H1 (cell line): ENCODE measurements at regions not wholly inside any gene's neighbourhood (a gene's known extent, or its start where the extent isn't known, plus 50 kb on each side); places are given as distances from the start of the nearest gene placed in this dataset.

Experiments
- CTCF ChIA-PET: fragments of 300-600 bp; sonication (Branson Sonifier 250); formaldehyde crosslinking; loops from one replicate; lab custom pipeline; 2021; ENCODE audit not compliant: partially characterized antibody; lab: Charles Lee
- POLR2A ChIA-PET: fragments of 300-600 bp; sonication (Branson Sonifier 250); formaldehyde crosslinking; loops from one replicate; lab custom pipeline; 2021; ENCODE audit warnings: inconsistent platforms; ENCODE audit not compliant: partially characterized antibody; lab: Charles Lee
- DNase-seq, 2 experiments: peaks; one replicate each; pipeline versions ENCODE4 v3.0.0 to v3.0.0-alpha.2; 2010 to 2022; ENCODE audit warnings: low spot score in 2 of 2, low read depth in 1 of 2, mixed read lengths in 1 of 2
- FAIRE-seq: peaks from 2 replicates; lab custom pipeline; 2011; peaks lifted over from hg19 to GRCh38; lab: Jason Lieb, UNC
- H2AFZ ChIP-seq: 2 replicates; pipeline ENCODE4 v1.8.1; 2012; ENCODE audit warnings: low read length, inconsistent platforms
- H2AK5ac ChIP-seq: 2 replicates; pipeline ENCODE4 v1.6.1; 2013; ENCODE audit warnings: low read depth, low read length
- H2BK120ac ChIP-seq: replicated peaks from 2 replicates; pipeline ENCODE3; 2013; ENCODE audit warnings: low read depth, low read length, inconsistent platforms
- H2BK12ac ChIP-seq: 2 replicates; pipeline ENCODE4 v1.6.1; 2013; ENCODE audit warnings: low read depth, low read length
- H2BK15ac ChIP-seq: 2 replicates; pipeline ENCODE4 v1.6.1; 2013; ENCODE audit warnings: low read length
- H2BK20ac ChIP-seq: 2 replicates; pipeline ENCODE4 v1.6.1; 2013; ENCODE audit warnings: low read length
- H2BK5ac ChIP-seq: 2 replicates; pipeline ENCODE4 v1.6.1; 2013; ENCODE audit warnings: low read depth, low read length
- H3K14ac ChIP-seq: 2 replicates; pipeline ENCODE4 v1.6.1; 2013; ENCODE audit warnings: inconsistent platforms; ENCODE audit not compliant: insufficient read length
- H3K18ac ChIP-seq: 2 replicates; pipeline ENCODE4 v1.6.1; 2013; ENCODE audit warnings: low read length; ENCODE audit errors: extremely low read depth
- H3K23ac ChIP-seq: 2 replicates; pipeline ENCODE4 v1.6.1; 2013; ENCODE audit warnings: inconsistent platforms; ENCODE audit not compliant: insufficient read length
- H3K23me2 ChIP-seq: 2 replicates; pipeline ENCODE4 v1.6.1; 2013; ENCODE audit warnings: low read depth, low read length
- H3K27ac ChIP-seq: 2 replicates; pipeline ENCODE4 v1.6.1; 2011; ENCODE audit warnings: low read depth, low read length, inconsistent platforms
- H3K27me3 ChIP-seq, 4 experiments: replicated peaks in 1 of 4; 1 replicate in 1 of 4; 2 replicates in 3 of 4; pipeline versions ENCODE4 v1.6.1 to v1.8.1; 2011 to 2013; ENCODE audit warnings: low read length in 3 of 4, mild to moderate bottlenecking in 3 of 4, inconsistent platforms in 2 of 4, mixed read lengths in 2 of 4, moderate library complexity in 1 of 4; ENCODE audit not compliant: control insufficient read depth in 3 of 4, insufficient read depth in 3 of 4; ENCODE audit errors: extremely low read depth in 1 of 4
- H3K36me3 ChIP-seq, 4 experiments: 2 replicates each; pipeline versions ENCODE4 v1.6.1 to v1.8.1; 2011 to 2013; ENCODE audit warnings: mild to moderate bottlenecking in 4 of 4, low read length in 3 of 4, moderate library complexity in 2 of 4, control low read depth in 1 of 4, inconsistent platforms in 1 of 4; ENCODE audit not compliant: insufficient read depth in 4 of 4, control insufficient read depth in 2 of 4
- H3K4ac ChIP-seq: replicated peaks from 2 replicates; pipeline ENCODE3; 2013; ENCODE audit warnings: low read length, low read depth, mixed read lengths, inconsistent platforms; ENCODE audit not compliant: insufficient read length
- H3K4me1 ChIP-seq, 4 experiments: replicated peaks in 1 of 4; 1 replicate in 1 of 4; 2 replicates in 3 of 4; pipeline versions ENCODE4 v1.6.1 to v1.8.1; 2011 to 2013; ENCODE audit warnings: low read length in 3 of 4, inconsistent platforms in 2 of 4, mixed read lengths in 1 of 4; ENCODE audit not compliant: insufficient read depth in 4 of 4, control insufficient read depth in 3 of 4
- H3K4me2 ChIP-seq, 2 experiments: 2 replicates each; pipeline versions ENCODE4 v1.6.1 to v1.8.1; 2011 to 2013; ENCODE audit warnings: low read depth in 2 of 2, low read length in 2 of 2, control low read depth in 1 of 2, inconsistent platforms in 1 of 2, mild to moderate bottlenecking in 1 of 2; ENCODE audit not compliant: insufficient read depth in 1 of 2
- H3K4me3 ChIP-seq, 4 experiments: fragments of 200-600, 300-600 bp in 1 of 4; sonication (generic), shearing (Covaris generic), sonication (Bioruptor Twin) in 1 of 4; 2 replicates each; pipeline versions ENCODE4 v1.5.1 to v1.8.1; 2011 to 2016; ENCODE audit warnings: low read length in 4 of 4, low read depth in 3 of 4, control low read depth in 2 of 4, inconsistent platforms in 2 of 4, mild to moderate bottlenecking in 2 of 4, mixed read lengths in 1 of 4, moderate library complexity in 1 of 4; ENCODE audit not compliant: insufficient read depth in 2 of 4; ENCODE audit errors: extremely low read depth in 1 of 4
- H3K56ac ChIP-seq: replicated peaks from 2 replicates; pipeline ENCODE3; 2013; ENCODE audit warnings: low read depth, mild to moderate bottlenecking, mixed read lengths, low read length, inconsistent platforms; ENCODE audit not compliant: insufficient read length
- H3K79me1 ChIP-seq: 2 replicates; pipeline ENCODE4 v1.6.1; 2013; ENCODE audit warnings: low read depth, low read length, control low read depth
- H3K79me2 ChIP-seq, 2 experiments: 2 replicates each; pipeline versions ENCODE4 v1.6.1 to v1.8.1; 2012 to 2013; ENCODE audit warnings: low read length in 2 of 2, mild to moderate bottlenecking in 2 of 2, inconsistent platforms in 1 of 2; ENCODE audit not compliant: insufficient read depth in 2 of 2, control insufficient read depth in 1 of 2
- H3K9ac ChIP-seq, 4 experiments: replicated peaks in 1 of 4; 1 replicate in 1 of 4; 2 replicates in 3 of 4; pipeline versions ENCODE4 v1.6.1 to v1.8.1; 2011 to 2013; ENCODE audit warnings: low read depth in 3 of 4, low read length in 3 of 4, control low read depth in 2 of 4, mild to moderate bottlenecking in 2 of 4, moderate library complexity in 2 of 4, inconsistent platforms in 1 of 4; ENCODE audit errors: extremely low read depth in 1 of 4
- H3K9me3 ChIP-seq, 2 experiments: 2 replicates each; pipeline versions ENCODE4 v1.6.1 to v1.8.1; 2012 to 2013; ENCODE audit warnings: mild to moderate bottlenecking in 2 of 2, moderate library complexity in 2 of 2, control low read depth in 1 of 2, inconsistent platforms in 1 of 2, low read depth in 1 of 2, low read length in 1 of 2, mixed read lengths in 1 of 2; ENCODE audit not compliant: insufficient read depth in 2 of 2
- H4K20me1 ChIP-seq, 2 experiments: replicated peaks in 1 of 2; 2 replicates each; pipeline versions ENCODE3 to v1.8.1; 2011 to 2013; ENCODE audit warnings: inconsistent platforms in 2 of 2, low read length in 2 of 2, mild to moderate bottlenecking in 1 of 2; ENCODE audit not compliant: insufficient read depth in 2 of 2, control insufficient read depth in 1 of 2
- H4K5ac ChIP-seq: 2 replicates; pipeline ENCODE4 v1.6.1; 2013; ENCODE audit warnings: low read length, low read depth, mixed read lengths, inconsistent platforms; ENCODE audit not compliant: insufficient read length
- H4K8ac ChIP-seq: 2 replicates; pipeline ENCODE4 v1.8.0; 2013; ENCODE audit warnings: mild to moderate bottlenecking, moderate library complexity, low read length, inconsistent platforms; ENCODE audit not compliant: insufficient read depth; ENCODE audit errors: extremely low read depth
- H4K91ac ChIP-seq: replicated peaks from 2 replicates; pipeline ENCODE3; 2013; ENCODE audit warnings: low read length, mixed read lengths, inconsistent platforms; ENCODE audit not compliant: insufficient read length
- BACH1 ChIP-seq: IDR thresholded peaks from 2 replicates; pipeline ENCODE4 v1.6.1; 2012; ENCODE audit warnings: low read length, improper control_type of control experiment
- BRCA1 ChIP-seq: IDR thresholded peaks from 2 replicates; pipeline ENCODE4 v1.6.1; 2012; ENCODE audit warnings: low read depth, low read length, improper control_type of control experiment
- CHD1 ChIP-seq: IDR thresholded peaks from 2 replicates; pipeline ENCODE4 v1.6.1; 2012; ENCODE audit warnings: low read depth, low read length, improper control_type of control experiment
- EGR1 ChIP-seq: IDR thresholded peaks from 2 replicates; pipeline ENCODE4 v1.6.1; 2011; ENCODE audit warnings: low read depth, low read length, borderline replicate concordance
- EZH2 ChIP-seq: fragments of 200-600 bp; sonication (generic); IDR thresholded peaks from 2 replicates; pipeline ENCODE4 v1.7.1; 2012; ENCODE audit warnings: low read depth, mild to moderate bottlenecking, moderate library complexity, low read length, inconsistent platforms; ENCODE audit not compliant: severe bottlenecking
- FOSL1 ChIP-seq: IDR thresholded peaks from 2 replicates; pipeline ENCODE4 v1.6.1; 2011; ENCODE audit warnings: mild to moderate bottlenecking, low read depth, low read length, moderate library complexity; ENCODE audit not compliant: insufficient read depth
- GABPA ChIP-seq: IDR thresholded peaks from 2 replicates; pipeline ENCODE4 v1.6.1; 2011; ENCODE audit warnings: mild to moderate bottlenecking, low read length, moderate library complexity, borderline replicate concordance; ENCODE audit not compliant: insufficient read depth
- GTF2F1 ChIP-seq: IDR thresholded peaks from 2 replicates; pipeline ENCODE4 v1.6.1; 2012; ENCODE audit warnings: low read depth, low read length, improper control_type of control experiment, borderline replicate concordance
- JUN ChIP-seq: IDR thresholded peaks from 2 replicates; pipeline ENCODE4 v1.6.1; 2011; ENCODE audit warnings: low read depth, mild to moderate bottlenecking, improper control_type of control experiment, low read length
- KDM4A ChIP-seq: IDR thresholded peaks from one replicate; pipeline ENCODE4 v1.7.1; 2012; ENCODE audit warnings: low read depth, mild to moderate bottlenecking, moderate library complexity, low read length, inconsistent platforms; ENCODE audit not compliant: severe bottlenecking
- MAFK ChIP-seq: IDR thresholded peaks from 2 replicates; pipeline ENCODE4 v1.6.1; 2012; ENCODE audit warnings: low read depth, mild to moderate bottlenecking, improper control_type of control experiment, low read length
- POU5F1 ChIP-seq: IDR thresholded peaks from 2 replicates; pipeline ENCODE4 v1.6.1; 2011; ENCODE audit warnings: low read depth, mild to moderate bottlenecking, low read length, moderate library complexity
- SAP30 ChIP-seq: fragments of 300-600 bp; sonication (generic); IDR thresholded peaks from 2 replicates; pipeline ENCODE4 v1.7.1; 2012; ENCODE audit warnings: low read length, moderate library complexity, mild to moderate bottlenecking, inconsistent platforms; ENCODE audit not compliant: insufficient read depth, insufficient replicate concordance
- SP2 ChIP-seq: IDR thresholded peaks from 2 replicates; pipeline ENCODE4 v1.6.1; 2012; ENCODE audit warnings: mild to moderate bottlenecking, low read length, inconsistent platforms
- SRF ChIP-seq: IDR thresholded peaks from 2 replicates; pipeline ENCODE4 v1.6.1; 2011; ENCODE audit warnings: mild to moderate bottlenecking, low read depth, low read length, moderate library complexity
- TAF1 ChIP-seq: IDR thresholded peaks from 2 replicates; pipeline ENCODE4 v1.6.1; 2011; ENCODE audit warnings: mild to moderate bottlenecking, low read depth, low read length
- TBP ChIP-seq: IDR thresholded peaks from 2 replicates; pipeline ENCODE4 v1.6.1; 2011; ENCODE audit warnings: low read depth, low read length, improper control_type of control experiment
- WGBS, 2 experiments: shearing (Covaris generic) in 1 of 2; methylation state at CpG; one replicate each; pipeline versions ENCODE4 v1.1.6 to v1.1.7; 2013 to 2015; ENCODE audit warnings: low lambda C conversion rate in 2 of 2, mixed read lengths in 2 of 2, inconsistent platforms in 1 of 2, low coverage in 1 of 2, missing lambda C conversion rate in 1 of 2; ENCODE audit not compliant: insufficient replicate concordance in 2 of 2, insufficient coverage in 1 of 2, insufficient read length in 1 of 2; ENCODE audit errors: extremely low coverage in 1 of 2, missing lambda C conversion rate in 1 of 2; 5-methylcytosine and 5-hydroxymethylcytosine counted together

DNA sequence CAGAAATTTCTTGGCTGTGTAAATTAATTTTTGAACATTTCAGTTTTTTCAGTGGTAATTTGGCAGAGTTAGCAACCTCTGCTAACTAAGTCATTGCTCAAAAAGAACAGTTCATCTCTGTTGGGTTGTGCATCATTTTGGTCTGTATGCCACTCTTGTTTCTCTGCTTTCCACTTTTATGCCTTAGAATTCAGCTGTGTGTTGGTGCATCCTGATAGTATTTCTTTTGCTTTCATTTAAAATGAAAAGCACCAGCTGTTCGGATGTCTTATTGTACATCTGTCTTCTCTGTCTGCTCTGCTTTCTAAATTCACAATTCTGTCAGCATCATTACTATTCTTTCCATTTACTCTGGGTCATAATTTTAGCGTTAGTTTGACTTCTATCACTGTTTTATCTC lies 388.2 kb upstream of the NDST4 start:
- no peak for FAIRE-seq
- H2BK20ac ChIP-seq: no peak overlapping the region
- TF ChIP-seq KDM4A: no peak
- TF ChIP-seq CHD1: no peak
- TF ChIP-seq FOSL1: no peak
- no peak for TF ChIP-seq BRCA1
- no peak for TF ChIP-seq TBP
- no peak for TF ChIP-seq GTF2F1
- TF ChIP-seq BACH1: no peak
- no peak for TF ChIP-seq TAF1
- TF ChIP-seq SP2: no peak
- no peak for TF ChIP-seq JUN
- no peak for TF ChIP-seq EGR1
- no peak for TF ChIP-seq SAP30
- no peak for TF ChIP-seq MAFK
- no peak for TF ChIP-seq POU5F1
- TF ChIP-seq EZH2: no peak
- no peak for TF ChIP-seq GABPA
- TF ChIP-seq SRF: no peak

More for the DNA sequence above, 388.2 kb upstream of the NDST4 start:
- Histone ChIP-seq H2BK5ac (no peak overlapping the region), H3K27ac (no peak overlapping the region), H4K5ac (no peak overlapping the region), H3K9ac (no peak overlapping the region), H3K79me1 (no peaks in the 10 kb centered on the region), H2BK12ac (no peak overlapping the region), H2BK120ac (no peak overlapping the region), H3K14ac (no peak overlapping the region), H3K4me3 (no peak overlapping the region), H2AK5ac (no peak overlapping the region), H3K4me2 (no peak overlapping the region), H3K27me3 (no peaks in the 10 kb centered on the region), H3K4me1 (no peaks in the 10 kb centered on the region), H2AFZ (no peak overlapping the region), H3K23ac (no peak overlapping the region), H4K8ac (no peak overlapping the region), H3K56ac (no peak overlapping the region), H3K79me2 (no peaks in the 10 kb centered on the region), H3K23me2 (no peaks in the 10 kb centered on the region; the same call in 1 of the 2 replicates), H2BK15ac (no peak overlapping the region), H3K4ac (no peak overlapping the region), H4K91ac (no peak overlapping the region), H3K9me3 (no peaks in the 10 kb centered on the region; a peak in 1 of 4 replicates), H4K20me1 (no peaks in the 10 kb centered on the region), H3K18ac (no peak overlapping the region), H3K36me3 (no peaks in the 10 kb centered on the region)
- ChIA-PET POLR2A (no interaction called here), CTCF (no interaction called here)
- 65% methylated on average over 2 of the region's 2 CpGs; no CpG with 5 or more reads in 1 of the 2 experiments for WGBS, 2 experiments
- no peak for DNase-seq
